Thoracic aorta (tissue), 2 donors: ENCODE measurements at regions not wholly inside any gene's neighbourhood (a gene's known extent, or its start where the extent isn't known, plus 50 kb on each side); places are given as distances from the start of the nearest gene placed in this dataset.

Experiments used
- ATAC-seq: fragments of 150-250 bp; one replicate; pipeline ENCODE4 v1.8.0; 2017; ENCODE audit warnings: low read depth; ENCODE audit not compliant: insufficient number of reproducible peaks, low FRiP score
- DNase-seq: peaks from one replicate; pipeline ENCODE4 v3.0.0-alpha.2; 2020; ENCODE audit warnings: low spot score
- H3K27ac ChIP-seq, 2 donors: fragments of 200-600 bp; sonication (generic); 1 replicate in 1 of 2; 2 replicates in 1 of 2; pipeline ENCODE4 v1.5.1; 2016; ENCODE audit warnings: mild to moderate bottlenecking in 2 of 2, moderate library complexity in 2 of 2
- H3K27me3 ChIP-seq: fragments of 200-600 bp; sonication (generic); replicated peaks from 2 replicates; pipeline ENCODE4 v1.6.0; 2016; ENCODE audit warnings: mild to moderate bottlenecking; ENCODE audit not compliant: insufficient read depth
- H3K36me3 ChIP-seq: fragments of 200-600 bp; sonication (generic); one replicate; pipeline ENCODE4 v1.5.1; 2016
- H3K4me1 ChIP-seq, 2 donors: fragments of 200-600 bp; sonication (generic); 1 replicate in 1 of 2; 2 replicates in 1 of 2; pipeline versions ENCODE4 v1.5.1 to v1.6.0; 2016; ENCODE audit warnings: low read depth in 2 of 2, mild to moderate bottlenecking in 1 of 2; ENCODE audit not compliant: control insufficient read depth in 1 of 2
- H3K4me3 ChIP-seq: fragments of 200-600 bp; sonication (generic); 2 replicates; pipeline ENCODE4 v1.5.1; 2016; ENCODE audit warnings: mild to moderate bottlenecking
- H3K9me3 ChIP-seq: fragments of 200-600 bp; sonication (generic); 2 replicates; pipeline ENCODE4 v1.5.1; 2016
- TF ChIP-seq, protein P1 (sequence below): fragments of 200-600 bp; sonication (generic); IDR thresholded peaks from one replicate; pipeline ENCODE4 v1.5.1; 2019; ENCODE audit warnings: antibody characterized with exemption

DNA sequence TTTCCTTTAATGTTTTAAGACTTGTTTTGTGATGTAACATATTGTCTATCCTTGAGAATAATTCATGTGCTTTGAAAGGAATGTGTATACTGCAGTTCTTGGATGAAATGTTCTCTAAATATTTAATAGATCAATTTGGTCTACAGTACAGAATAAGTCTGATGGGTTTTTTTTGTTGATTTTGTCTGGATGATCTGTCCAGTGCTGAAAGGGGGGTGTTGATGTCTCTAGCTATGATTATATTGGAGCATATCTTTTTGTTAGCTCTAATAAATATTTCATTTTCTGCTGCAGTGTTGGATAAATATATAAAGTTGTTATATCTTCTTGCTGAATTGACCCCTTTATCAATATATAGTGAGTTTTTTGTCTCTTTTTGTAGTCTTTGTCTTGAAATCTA, 269.9 kb upstream of the TUSC1 start:
- Histone ChIP-seq H3K4me3 (no peak overlapping the region), H3K27ac (no peak overlapping the region), H3K27me3 (no peaks in the 10 kb centered on the region), H3K4me1 (no peaks in the 10 kb centered on the region), H3K36me3 (no peaks in the 10 kb centered on the region), H3K9me3 (no peaks in the 10 kb centered on the region)
- DNase-seq (no peak), ATAC-seq (no peak)
- TF ChIP-seq, protein P1, sequence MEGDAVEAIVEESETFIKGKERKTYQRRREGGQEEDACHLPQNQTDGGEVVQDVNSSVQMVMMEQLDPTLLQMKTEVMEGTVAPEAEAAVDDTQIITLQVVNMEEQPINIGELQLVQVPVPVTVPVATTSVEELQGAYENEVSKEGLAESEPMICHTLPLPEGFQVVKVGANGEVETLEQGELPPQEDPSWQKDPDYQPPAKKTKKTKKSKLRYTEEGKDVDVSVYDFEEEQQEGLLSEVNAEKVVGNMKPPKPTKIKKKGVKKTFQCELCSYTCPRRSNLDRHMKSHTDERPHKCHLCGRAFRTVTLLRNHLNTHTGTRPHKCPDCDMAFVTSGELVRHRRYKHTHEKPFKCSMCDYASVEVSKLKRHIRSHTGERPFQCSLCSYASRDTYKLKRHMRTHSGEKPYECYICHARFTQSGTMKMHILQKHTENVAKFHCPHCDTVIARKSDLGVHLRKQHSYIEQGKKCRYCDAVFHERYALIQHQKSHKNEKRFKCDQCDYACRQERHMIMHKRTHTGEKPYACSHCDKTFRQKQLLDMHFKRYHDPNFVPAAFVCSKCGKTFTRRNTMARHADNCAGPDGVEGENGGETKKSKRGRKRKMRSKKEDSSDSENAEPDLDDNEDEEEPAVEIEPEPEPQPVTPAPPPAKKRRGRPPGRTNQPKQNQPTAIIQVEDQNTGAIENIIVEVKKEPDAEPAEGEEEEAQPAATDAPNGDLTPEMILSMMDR = no peak

DNA sequence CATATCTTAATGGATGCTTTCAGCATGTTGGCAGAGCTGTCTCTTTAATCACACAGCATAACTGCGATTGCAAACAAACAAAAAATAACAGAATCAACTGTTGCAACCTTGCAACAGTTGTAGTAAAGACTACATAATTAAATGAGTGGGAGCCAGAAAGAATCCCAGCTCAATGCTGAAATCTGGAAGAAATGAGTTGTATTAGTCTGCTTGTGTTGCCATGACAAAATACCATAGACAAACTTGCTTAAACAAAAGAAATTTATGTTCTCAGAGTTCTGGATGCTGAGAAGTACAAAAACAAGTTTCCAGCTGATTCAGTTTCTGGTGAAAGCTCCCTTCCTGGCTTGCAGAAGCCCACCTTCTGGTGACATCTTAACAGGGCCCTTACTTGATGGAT, 260.9 kb upstream of the TUSC1 start:
- TF ChIP-seq, protein P1 = no peak
- Histone ChIP-seq H3K27ac (no peak overlapping the region), H3K4me3 (no peak overlapping the region), H3K9me3 (no peaks in the 10 kb centered on the region), H3K36me3 (no peaks in the 10 kb centered on the region), H3K27me3 (no peaks in the 10 kb centered on the region), H3K4me1 (no peaks in the 10 kb centered on the region)
- DNase-seq (no peak), ATAC-seq (no peak)

DNA sequence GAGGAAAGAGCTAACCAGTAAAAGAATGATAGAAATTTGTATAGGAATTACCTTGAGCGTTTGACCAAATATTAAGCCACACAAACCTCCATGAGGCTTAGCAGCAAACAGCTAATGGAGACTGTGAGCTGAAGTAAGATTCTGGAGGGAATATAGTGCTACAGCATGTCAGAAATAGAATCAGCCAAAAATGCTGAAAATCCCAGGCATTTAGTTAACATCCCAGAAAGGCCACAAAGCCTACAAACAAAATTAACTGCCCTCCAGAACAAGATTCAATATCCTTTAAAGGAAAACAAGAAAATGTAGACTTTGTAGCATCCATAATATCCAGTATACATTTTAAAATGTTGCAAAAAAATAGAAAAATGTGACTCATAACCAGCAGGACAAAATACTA, 257.8 kb upstream of the TUSC1 start:
- no peak for ATAC-seq
- TF ChIP-seq, protein P1 = no peak
- DNase-seq = no peak
- Histone ChIP-seq H3K36me3 (no peaks in the 10 kb centered on the region), H3K27me3 (no peaks in the 10 kb centered on the region), H3K27ac (no peak overlapping the region), H3K9me3 (no peaks in the 10 kb centered on the region), H3K4me1 (no peaks in the 10 kb centered on the region), H3K4me3 (no peak overlapping the region)

DNA sequence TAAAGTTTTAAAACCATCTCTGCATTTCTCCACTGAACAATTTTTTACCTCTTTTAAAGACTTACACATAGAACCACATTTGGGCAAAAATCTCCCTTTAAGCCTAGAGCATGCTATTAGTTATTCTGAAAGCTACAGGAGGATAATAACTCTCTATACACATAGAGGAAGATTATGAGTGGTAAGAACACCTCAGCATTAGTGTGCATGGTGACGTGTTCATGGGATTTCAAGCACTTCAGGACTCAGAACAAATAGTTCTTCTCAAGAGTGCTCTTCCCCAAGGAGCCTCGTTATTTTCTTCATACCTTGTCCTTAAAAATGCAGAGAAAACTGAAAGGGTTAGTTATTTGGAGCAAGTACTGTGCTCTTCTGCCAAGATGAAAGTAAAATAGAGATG, 256.9 kb upstream of the TUSC1 start:
- Histone ChIP-seq H3K9me3 (peaks cover 3% of the 10 kb centered on the region), H3K4me3 (no peak overlapping the region), H3K4me1 (no peaks in the 10 kb centered on the region), H3K27me3 (no peaks in the 10 kb centered on the region), H3K27ac (no peak overlapping the region), H3K36me3 (no peaks in the 10 kb centered on the region)
- DNase-seq (no peak), ATAC-seq (no peak)
- TF ChIP-seq, protein P1 = no peak

DNA sequence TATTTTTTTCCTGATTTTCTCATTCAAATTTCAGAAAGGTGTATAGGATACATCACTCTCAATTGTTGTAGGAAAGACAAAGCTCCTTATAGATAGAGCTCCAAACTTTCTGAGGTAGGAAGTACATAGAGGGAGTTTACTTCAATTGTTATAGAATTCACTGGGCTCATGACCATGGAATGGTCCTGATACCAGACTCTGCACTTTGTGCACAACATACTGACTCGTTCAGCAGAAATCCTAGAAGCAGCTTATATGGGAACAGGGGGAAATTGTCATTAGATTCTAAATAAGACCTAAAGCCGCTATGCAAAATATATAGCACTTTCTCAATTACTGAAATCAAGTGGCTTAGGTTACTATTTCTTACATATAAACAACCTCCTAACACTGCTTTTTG, 240.5 kb upstream of the TUSC1 start:
- Histone ChIP-seq H3K27ac (no peak overlapping the region), H3K4me1 (no peaks in the 10 kb centered on the region), H3K4me3 (no peak overlapping the region), H3K27me3 (no peaks in the 10 kb centered on the region), H3K9me3 (no peaks in the 10 kb centered on the region), H3K36me3 (no peaks in the 10 kb centered on the region)
- ATAC-seq (no peak), DNase-seq (no peak)
- TF ChIP-seq, protein P1 = no peak
